NCI-H2196 (cell line): ENCODE measurements at regions not wholly inside any gene's neighbourhood (a gene's known extent, or its start where the extent isn't known, plus 50 kb on each side); places are given as distances from the start of the nearest gene placed in this dataset.
A peak's percentile ranks its signal among the peaks of the same experiment; 100 is the strongest.

Experiments
- DNase-seq: peaks from one replicate; lab custom pipeline; 2025; ENCODE audit not compliant: unreplicated experiment; lab: John Stamatoyannopoulos, UW

DNA sequence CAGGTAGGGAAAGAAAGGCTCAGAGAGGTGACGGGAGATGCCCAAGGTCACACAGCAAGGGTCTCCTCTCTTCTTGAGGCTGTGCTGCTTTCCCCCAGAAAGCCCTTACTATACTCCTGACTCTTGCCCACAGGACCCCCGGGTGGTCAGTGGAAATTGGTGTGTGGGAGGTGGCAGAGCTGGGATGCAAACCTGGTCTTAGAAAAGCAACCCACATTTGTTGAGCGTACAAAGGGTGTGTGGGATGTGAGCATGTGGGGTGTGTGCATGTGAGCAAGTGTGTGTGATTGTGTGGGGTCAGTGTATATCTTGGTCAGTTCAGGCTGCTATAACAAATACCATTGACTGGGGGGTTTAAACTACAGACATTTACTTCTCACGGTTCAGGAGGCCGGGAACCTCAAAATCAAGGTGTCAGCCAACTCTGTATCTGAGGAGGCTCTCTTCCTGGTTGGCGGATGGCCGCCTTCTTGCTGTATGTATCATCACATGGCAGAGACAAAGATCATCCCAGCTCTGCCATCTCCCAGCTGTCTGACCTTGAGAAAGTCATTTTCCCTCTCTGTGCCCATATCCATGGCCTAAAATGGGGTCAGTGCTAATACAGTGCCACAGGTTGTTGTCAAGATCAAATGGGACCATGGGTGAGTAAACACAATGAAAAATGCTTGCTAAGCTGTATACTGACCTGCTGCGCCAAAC, 268.5 kb downstream of the PTPRU start:
- no peak for DNase-seq

DNA sequence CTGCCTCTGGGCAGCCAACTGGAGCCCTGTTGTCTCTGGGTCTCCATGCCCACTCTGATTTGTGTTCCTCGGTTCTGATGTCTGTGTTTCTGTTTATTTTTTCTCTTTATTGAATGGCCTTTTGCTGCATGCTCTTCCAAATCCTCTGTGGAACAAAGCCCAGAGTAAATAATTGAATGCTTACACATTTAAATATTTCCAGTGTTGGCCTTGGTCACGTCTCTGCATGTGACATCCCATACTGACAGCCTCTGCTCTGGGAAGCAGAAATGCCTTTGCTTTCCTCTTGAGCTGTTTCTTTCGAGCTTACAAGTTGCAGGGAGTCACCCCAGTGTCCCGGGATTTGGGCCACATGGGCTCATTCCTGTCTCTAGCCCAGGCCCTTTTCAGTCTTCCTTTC, 267.9 kb downstream of the PTPRU start:
- no peak for DNase-seq

DNA sequence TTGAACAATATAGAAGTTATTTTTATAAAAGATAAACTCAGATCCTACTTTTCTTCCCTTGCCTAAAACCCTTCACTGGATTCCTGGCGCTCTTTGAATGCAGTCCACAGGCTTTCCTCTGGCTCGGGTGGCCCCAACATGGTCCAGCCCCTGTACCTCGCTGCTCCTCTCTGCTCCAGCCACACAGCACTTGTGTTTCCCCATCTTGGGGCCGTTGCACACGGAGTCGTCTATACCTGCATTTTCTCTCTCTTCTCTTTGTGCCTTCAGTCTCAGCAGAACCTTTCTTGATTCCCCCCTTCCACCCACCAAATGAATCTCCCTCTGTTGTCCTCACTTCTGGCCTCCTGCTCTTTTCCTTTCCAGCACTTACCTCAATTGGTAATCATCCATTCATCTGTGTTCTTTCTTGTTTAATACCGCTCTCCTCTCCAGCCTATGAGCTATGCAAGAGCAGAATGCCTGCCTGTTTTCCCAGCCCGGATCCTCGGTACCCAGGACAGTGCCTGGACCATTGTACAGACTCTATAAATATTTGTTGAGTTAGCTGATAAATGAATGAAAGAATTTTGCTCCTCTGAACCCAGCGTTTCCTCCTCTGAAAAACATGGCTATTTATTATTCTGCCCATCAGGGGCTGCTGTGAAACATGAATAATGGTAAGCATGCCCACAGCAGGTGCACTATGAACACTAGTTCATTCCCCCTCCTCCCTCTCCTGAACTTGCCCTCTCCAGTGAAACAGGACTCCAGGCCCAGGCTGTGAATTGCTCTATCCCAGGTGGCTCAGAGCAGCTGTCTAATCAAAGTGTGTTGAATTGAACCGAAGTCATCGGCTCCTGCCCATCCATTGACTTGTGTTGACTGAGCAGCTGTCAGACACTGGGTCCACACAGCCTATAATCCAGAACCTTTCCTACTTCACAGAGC, 266.9 kb downstream of the PTPRU start:
- DNase-seq, result peak; percentile 89

DNA sequence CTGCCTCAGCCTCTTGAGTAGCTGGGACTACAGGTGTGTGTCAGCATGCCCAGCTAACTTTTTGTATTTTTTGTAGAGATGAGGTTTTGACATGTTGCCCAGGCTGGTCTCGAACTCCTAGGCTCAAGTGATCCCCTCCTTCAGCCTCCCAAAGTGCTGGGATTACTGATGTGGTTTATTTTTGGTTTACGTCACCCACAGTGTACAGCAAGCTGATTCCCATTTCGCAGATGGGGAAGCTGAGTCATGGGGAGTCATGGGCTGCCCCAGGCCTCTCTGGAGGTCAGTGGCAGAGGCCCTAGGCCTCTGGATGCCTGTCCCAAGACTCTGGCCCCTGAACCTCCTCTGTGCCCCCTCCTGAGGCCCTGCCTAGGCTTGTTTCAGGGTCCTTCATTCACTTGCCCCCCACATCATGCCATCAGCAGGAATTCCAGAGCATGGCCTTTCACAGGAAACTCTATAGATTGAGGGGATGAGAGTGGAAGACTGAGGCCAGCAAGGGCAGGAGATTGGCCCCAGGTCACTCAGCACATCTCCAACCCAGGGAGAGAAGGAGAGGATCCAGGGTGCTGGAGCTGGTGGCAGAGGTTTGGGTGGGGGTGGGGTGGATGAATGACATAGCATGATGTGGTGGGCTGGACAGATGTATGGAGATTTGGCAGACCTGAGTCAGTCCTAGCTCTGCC, 266.0 kb downstream of the PTPRU start:
- DNase-seq, result no peak

DNA sequence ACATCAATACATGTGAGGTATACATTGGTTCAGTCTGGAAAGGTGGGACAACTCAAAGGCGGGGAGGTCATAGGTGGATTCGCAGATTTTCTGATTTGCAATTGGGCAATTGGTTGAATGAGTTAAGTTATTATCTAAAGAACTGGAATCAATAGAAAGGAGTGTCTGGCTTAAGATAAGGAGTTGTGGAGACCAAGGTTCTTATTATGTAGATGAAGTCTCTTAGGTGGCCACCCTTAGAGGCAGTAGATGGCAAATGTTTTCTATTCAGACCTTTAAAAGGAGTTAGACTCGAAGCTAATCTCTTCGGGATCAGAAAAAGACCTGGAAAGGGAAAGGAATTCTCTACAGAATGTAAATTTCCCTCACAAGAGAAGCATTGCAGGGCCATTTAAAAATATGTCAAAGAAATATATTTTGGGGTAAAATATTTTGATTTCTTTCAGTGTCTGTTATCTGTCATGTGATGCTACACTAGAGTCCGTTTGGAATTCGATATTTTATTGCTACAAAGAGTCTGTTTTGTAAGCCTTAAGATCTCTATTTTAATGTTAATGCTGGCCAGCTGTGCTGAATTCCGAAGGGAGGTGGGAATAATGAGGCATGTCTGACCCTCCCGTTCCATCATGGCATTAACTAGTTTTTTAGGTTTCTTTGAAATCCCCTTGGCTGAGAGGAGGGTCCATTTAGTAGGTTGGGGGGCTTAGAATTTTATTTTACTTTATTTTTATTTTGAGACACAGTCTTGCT, 265.1 kb downstream of the PTPRU start:
- DNase-seq, result no peak

DNA sequence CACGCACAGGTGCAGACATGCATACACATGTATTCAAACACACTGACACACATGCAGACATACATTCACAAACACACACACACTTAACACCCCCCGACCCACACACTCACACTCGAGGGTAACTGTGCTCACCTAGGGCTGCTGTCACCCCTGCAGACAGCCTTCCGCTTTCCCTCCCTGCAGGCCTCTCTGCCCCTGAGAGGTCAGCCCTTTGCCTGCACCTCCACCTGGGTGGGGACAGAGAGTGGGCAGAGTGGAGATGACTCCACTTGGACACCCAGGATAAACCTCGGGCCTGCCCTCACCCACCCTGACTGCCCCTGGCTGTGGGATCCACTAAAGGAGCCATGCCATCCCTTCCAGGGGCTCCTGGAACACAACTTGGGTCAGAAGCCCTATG, 264.3 kb downstream of the PTPRU start:
- DNase-seq, result no peak

DNA sequence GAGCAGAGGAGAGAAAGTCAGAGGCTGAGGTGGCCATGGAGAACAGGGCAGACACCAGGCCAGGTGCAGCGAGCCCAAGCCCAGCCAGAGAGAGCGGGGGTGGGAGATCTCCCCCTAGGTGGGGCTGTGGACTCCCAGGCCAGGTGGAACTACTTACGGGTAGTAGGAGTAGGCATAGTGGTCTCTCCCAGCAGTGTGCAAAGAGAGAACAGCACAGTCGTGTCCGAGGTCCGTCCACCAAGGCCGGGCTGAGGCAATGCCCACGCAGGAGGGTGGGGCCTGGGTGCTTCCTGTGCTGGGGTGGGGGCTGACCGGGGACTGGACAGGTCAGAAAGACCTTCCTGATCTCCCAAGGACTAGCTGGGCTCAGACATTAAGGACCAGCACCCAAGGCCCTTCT, 263.7 kb downstream of the PTPRU start:
- DNase-seq, result no peak

DNA sequence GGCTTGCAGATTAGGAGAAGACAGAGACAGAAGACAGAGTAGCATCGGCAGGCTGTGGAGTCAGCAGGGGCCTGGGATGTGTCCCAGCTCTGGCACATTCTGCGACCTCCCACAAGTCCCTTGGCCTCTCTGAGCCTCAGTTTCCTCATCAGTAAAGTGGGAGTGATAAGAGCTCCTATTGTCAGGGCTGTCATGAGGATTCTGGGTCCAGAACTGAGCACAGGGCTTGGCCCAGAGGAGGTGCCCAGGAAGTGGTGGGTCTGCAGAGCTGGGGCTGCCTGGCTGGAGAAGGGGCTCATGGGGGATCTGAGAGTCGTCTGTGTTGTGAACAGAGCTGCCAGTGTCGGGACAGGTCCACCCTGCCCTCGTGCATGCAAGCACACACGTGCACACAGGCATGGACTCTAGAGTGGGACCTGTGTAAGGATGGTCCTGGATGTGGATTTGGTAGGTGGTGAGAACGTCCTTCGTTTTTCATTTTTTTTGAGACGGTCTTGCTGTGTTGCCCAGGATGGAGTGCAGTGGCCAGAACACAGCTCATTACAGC, 262.9 kb downstream of the PTPRU start:
- DNase-seq, result no peak

DNA sequence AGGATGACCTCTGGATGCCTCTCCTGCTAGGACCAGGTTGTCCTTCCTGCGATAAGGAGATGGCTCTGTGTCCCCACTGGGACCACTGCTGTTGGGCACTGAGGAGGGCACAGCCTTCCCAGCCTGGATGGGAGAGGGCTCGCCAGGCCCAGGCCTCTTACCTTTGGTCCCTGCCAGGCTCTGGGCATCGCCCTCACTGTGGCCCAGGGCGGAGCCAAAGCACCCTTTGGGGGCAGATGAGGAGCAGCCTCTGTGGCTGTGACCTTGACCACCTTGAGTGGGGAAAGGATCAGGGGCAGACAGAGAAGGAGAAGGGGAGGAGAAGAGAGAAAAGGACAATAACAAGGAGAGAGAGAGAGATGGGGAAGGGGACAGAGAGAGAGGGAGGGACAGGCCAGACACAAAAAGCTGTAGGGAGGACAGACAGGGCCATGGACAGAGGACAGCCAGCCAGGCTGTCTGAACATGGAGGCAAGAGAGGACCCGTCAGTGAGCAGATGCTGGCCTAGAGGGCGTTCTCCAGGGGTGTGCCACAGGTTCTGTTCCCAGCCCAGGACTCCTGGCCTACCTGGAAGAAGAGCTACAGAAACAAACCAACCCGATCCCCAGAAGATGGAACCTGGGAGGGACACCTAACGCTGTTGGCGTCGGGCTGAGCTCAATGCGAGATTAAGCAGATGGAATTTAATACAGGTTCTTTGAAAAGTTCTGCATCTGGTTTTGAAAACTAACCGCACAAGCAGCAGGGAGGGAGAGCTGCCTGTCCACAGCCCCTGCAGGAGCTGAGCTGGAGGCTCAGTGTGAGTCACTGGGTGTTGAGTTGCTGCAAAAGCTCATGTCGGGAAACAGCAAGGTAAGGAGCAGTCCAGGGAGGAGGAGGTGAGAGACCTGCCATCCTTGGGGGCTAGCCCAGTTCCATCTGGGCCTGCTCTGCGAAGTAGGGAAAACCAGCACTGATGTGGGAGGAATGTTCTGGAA, 262.1 kb downstream of the PTPRU start:
- DNase-seq, result no peak

DNA sequence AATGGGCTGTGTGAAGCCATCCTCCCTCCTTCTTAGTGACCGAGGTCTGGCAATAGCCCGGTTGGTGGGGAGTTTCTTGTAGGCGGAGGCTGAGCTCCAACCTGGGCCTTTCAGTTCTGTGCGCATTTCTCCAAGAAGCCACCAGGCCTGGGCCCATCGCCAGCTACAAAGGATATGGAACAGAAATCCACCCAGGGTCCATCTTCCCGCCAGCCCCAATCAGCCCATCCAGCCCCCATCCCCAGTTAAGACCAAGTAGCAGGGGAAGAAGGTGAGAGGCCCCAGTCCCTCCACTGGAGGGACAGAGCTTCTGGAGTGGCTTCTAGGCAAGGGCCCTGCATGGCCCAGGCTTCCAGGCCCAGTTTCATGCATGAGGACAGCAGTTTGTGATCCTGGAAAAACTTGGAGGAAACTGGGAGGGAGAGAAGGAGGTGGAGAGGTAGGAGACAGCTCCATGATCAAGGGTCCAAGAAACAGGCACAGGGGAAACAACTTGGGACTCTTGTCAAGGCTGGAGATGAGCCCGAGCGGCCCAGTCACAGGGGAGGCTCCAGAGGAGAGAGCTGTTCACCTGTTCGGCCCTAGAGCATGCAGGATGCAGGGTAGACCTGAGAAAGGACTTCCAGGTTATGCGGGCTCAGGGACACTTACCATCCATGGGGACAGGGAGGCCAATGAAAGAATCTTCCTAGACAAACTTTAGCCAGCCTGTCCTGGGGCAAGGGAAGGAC, 261.2 kb downstream of the PTPRU start:
- no peak for DNase-seq

DNA sequence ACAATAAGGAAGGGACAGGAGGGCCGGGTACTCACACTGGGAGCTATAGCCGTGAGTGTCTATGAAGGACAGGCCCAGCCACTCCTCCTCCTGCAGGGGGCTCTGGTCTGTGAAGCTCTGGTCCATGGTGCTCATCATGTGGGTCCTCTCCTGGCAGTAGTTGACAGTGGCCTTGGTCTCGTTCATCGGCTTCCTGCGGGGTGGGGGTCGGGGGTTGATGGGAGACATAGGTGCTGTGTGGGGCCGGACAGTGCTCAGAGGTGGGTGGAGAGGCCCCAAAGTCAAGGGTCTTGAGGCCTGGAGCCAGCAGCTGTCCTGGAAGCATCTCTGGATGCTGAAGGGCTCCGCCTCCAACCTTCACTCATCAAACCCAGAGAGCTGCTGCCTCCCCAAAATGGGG, 260.4 kb downstream of the PTPRU start:
- DNase-seq, result no peak

DNA sequence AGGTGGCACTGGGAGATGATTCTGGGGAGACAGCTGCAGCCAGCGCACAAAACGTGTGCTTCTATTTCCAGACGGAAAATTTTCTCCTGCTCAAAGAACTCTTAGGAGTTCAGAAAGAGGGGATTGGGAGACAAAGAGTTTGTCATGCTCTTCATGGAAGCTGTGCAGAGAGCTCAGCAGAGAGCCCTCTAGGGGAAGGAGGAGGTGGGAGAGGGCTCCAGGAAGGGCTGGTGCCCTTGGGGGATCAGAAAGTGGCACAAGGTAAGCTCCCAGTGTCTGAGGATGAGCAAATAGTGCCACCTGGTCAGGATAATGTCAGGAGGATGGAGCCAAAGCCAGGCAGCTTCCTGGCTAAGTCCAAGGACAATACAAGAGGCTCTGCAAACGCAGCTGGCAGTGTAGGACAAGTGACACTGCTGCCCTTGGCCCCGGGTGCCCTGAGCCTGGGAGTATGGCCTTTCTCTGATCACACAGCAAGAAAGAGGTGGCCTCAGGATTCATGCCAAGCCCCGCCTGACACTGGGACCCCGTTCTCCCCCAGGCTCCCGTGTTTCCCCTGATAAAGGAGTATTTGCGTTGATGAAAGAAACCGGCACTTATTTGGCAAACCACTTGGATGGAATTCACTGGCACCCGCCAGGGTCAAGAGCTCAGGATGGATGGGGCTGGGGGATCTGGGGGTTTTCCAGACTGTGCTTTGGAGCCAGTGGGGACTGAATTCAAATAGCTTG, 254.0 kb downstream of the PTPRU start:
- peak; percentile 28 for DNase-seq

DNA sequence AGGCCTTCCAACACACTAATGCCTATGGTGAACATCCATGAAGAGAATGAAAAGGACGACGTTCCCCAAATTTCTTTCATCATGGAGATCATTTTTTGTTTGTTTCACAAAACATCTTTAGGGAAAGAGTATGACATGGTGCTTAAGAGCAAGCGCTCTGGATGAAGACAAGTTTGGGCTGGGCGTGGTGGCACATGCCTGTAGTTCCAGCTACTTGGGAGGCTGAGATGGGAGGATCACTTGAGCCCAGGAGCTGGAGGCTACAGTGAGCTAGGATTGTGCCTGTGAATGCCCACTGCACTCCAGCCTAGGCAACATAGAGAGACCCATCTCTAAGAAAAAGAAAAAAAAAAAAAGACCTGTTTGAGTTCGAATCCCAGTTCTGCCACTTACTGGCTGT, 253.1 kb downstream of the PTPRU start:
- DNase-seq, result no peak

DNA sequence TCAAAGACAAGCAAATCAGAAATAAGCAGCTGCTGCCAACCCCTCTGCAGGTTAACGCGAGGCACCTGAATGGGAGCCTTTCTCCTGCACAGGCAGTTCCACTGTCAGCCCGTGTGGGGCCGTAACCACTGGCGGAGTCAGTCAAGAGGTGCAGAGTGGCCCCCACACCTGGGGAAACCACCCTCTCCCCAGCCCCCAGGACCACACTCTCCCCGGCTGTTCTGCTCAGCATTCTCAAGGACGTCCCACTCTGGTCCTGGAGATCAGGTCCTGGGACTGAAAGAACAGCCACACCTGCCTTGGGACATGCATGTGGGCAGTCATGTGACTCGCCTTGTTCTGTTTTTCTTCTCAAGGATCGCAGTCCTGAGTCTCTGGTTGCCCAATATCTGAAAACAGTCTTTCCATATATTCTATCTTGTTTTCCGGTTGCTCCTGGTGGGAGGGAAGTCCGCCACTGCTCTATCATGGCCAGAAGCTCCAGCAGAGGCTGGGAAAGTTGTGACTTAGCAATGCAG, 252.5 kb downstream of the PTPRU start:
- no peak for DNase-seq

DNA sequence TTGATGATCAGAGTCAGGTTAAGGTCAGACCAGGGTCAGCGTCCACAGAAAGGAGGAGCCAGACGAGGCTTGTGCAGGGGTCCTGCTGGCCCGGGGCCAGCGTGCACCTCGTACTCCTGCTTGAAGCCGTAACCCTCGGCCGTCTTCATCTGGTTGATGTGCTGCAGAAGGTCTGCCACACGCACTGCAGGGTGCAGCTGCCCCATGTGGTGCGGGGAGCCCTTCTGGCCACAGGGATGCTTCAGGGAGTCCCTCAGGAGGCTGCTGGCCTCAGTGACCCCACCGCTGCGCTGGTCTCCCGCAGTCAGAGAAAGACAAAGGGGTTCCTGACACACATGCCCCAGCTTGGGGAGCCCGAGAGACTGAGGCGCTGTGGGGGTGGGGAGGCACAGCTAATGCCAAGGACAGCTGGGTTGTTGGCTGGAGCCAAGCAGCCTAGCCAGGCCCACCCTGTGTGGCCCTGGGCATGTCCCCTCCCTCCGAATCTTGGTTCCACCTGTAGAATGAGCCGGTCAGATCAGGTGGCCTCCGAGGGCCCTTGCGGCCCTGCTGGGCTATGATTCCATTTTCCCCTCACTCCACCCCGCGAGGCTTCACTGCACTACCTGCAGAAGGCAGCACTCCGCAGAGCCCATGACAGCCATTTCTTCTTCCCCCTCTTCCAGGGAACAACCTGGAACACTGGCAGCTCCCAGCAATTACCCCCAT, 251.9 kb downstream of the PTPRU start:
- no peak for DNase-seq

DNA sequence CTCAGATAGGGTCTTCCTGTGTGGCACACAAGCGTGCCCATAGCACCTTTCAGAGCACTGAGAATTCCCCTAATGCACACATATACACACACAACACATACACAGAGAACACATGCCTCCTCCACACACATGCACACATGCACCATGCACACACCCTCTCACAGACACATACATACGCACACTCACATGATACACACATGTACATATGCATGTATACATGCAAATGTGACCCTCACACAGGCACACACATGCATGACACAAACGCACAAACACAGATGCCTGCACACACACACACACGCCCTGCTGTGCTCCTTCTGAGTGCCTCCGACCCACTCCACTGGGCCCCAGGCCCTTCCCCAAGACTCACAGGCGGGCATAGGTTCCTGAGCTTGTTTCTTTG, 251.0 kb downstream of the PTPRU start:
- DNase-seq, result no peak

DNA sequence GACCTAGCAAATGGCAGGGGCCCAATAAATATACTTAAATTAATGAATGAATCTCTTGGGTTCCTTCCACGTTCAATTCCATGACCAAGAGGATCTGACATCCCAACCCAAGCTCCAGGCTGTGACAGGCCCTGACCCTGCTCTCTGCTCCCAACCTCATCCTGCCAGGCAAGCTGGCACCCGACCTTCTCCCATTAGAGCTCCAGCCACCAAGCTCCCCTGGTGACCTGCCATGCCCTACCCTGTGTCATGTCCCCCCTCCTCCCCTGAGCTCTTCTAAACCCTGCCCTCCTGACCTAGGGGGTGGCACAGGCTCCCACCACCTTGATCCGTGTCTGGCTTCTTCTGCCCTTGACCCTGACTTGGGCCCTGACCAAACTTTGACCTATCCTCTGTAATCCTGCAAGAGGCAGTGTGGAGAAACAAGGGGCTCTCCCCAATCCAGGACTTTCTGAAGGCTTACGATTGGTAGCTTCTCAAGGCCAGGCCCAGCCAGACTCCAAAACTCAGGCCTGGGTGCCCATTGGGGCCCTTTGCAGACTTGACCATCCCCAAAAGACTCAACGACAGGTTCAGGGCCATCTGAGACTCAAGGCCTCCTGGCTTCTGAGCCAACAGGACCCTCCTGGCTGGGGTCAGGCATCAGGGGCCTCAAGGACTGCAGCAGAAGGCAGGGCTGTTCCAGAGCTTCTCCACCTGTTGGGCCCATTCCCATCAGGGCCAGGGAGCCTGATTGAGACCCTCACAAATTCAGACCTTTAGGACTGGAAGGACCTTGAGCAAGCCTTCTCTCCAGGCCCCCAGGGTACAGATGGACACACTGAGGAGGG, 249.0 kb downstream of the PTPRU start:
- DNase-seq, result no peak
